IPS DF 6.9 (cell line): ENCODE measurements at regions not wholly inside any gene's neighbourhood (a gene's known extent, or its start where the extent isn't known, plus 50 kb on each side); places are given as distances from the start of the nearest gene placed in this dataset.

Experiments
- DNase-seq: peaks from one replicate; pipeline ENCODE4 v3.0.0-alpha.2; 2013; ENCODE audit warnings: low read depth, low spot score
- H3K27ac ChIP-seq: one replicate; pipeline ENCODE4 v1.5.1; 2013; ENCODE audit warnings: low read length, control low read depth
- H3K27me3 ChIP-seq: 2 replicates; pipeline ENCODE4 v1.6.1; 2013; ENCODE audit warnings: mild to moderate bottlenecking, low read length; ENCODE audit not compliant: control insufficient read depth, insufficient read depth
- H3K36me3 ChIP-seq: 2 replicates; pipeline ENCODE4 v1.6.1; 2013; ENCODE audit warnings: low read length; ENCODE audit not compliant: control insufficient read depth, insufficient read depth
- H3K4me1 ChIP-seq: 2 replicates; pipeline ENCODE4 v1.6.1; 2013; ENCODE audit warnings: low read length; ENCODE audit not compliant: control insufficient read depth, insufficient read depth
- H3K4me3 ChIP-seq: 2 replicates; pipeline ENCODE4 v1.5.1; 2013; ENCODE audit warnings: mild to moderate bottlenecking, low read length
- H3K9me3 ChIP-seq: 2 replicates; pipeline ENCODE4 v1.6.1; 2013; ENCODE audit warnings: low read length, inconsistent platforms; ENCODE audit not compliant: control insufficient read depth, insufficient read depth
- WGBS: extraction: QIAGEN DNeasy Blood & Tissue Kit; methylation state at CpG from one replicate; pipeline ENCODE4 v1.1.7; 2013; ENCODE audit warnings: mixed read lengths, missing lambda C conversion rate; ENCODE audit not compliant: insufficient read length, insufficient coverage; 5-methylcytosine and 5-hydroxymethylcytosine counted together

GRCh38 chr15:91624353-91624968 lies 229.0 kb upstream of the SLCO3A1 start:
- H3K27me3 ChIP-seq = no peaks in the 10 kb centered on the region
- DNase-seq = no peak
- WGBS = no CpG with 5 or more reads among the region's 3 CpGs
- H3K4me3 ChIP-seq = no peak overlapping the region
- no peaks in the 10 kb centered on the region for H3K36me3 ChIP-seq
- no peaks in the 10 kb centered on the region for H3K9me3 ChIP-seq
- H3K4me1 ChIP-seq = peaks cover 3% of the 10 kb centered on the region
- H3K27ac ChIP-seq = no peak overlapping the region

DNA sequence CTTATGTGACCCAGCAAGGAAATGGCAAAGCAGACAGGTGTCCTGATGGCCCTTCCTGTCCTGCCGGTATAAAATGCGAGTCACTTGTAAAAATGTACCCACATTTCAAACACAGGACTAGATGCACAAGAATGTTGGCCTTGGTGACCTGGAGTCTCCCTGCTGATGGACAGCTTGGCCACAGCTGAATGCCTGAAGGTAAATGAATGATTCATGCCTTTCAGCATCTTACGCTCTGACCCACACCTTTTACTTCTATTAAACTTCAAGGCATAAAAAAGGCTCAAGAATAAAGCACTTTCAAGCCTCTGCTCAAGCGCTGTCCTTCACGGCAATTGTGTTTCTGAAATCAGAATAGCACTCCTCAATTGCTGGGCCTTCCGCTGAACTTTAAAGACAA lies 228.0 kb upstream of the SLCO3A1 start:
- Histone ChIP-seq H3K27ac (no peak overlapping the region), H3K36me3 (no peaks in the 10 kb centered on the region), H3K4me1 (peaks cover 1% of the 10 kb centered on the region; the same call in 1 of the 2 replicates), H3K4me3 (no peak overlapping the region), H3K27me3 (no peaks in the 10 kb centered on the region), H3K9me3 (no peaks in the 10 kb centered on the region)
- DNase-seq = no peak
- no CpG with 5 or more reads among the region's 6 CpGs for WGBS

DNA sequence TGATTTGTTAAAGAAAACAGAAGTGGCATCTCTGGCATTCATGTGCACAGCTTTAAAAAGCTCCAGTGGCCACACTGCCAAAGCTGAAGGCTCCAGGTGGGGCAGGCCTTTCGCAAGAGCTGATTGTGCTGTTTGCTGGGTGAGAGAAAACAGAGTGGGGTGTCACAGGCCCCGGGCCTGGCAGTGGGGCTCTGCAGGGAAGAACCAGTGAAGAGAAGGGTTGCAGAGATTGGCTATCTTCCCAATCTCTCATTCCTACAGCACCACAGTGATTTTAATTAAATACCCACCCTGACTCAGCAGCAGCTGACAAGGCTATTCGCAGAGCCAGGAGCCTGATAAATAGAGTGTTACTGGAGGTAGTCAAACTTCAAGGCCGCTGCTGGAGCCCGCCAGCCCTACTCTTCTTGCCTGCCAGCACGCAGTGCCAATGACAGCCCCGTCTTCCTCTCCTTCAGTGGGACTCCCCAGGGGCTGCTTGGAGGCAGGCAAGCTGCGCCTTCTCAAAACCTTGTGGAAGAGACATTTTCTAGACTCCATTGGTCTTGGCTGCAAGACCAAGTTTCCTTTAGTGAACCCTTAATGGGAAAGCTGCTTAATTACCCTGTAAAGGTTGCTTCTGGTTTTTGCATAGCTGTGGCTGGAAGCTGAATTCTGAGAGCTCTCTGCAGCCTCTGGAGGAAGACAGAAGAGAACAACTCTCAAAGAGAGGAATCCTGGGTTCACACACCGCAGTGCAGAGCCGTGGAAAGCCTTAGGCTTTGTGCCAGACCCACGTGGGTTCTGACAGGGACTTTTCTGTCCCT lies 225.8 kb upstream of the SLCO3A1 start:
- Histone ChIP-seq H3K36me3 (no peaks in the 10 kb centered on the region), H3K4me1 (0 out of 2 replicates have a peak, but pooled peaks cover 1% of the 10 kb centered on the region), H3K4me3 (no peak overlapping the region), H3K9me3 (no peaks in the 10 kb centered on the region), H3K27me3 (no peaks in the 10 kb centered on the region), H3K27ac (no peak overlapping the region)
- no CpG with 5 or more reads among the region's 11 CpGs for WGBS
- DNase-seq = no peak

- WGBS = no CpG with 5 or more reads among the region's 6 CpGs
- no peaks in the 10 kb centered on the region for H3K27me3 ChIP-seq
- no peak overlapping the region for H3K27ac ChIP-seq
- DNase-seq = no peak
- H3K4me3 ChIP-seq = no peak overlapping the region
- no peaks in the 10 kb centered on the region for H3K4me1 ChIP-seq
- no peaks in the 10 kb centered on the region for H3K9me3 ChIP-seq
- H3K36me3 ChIP-seq = no peaks in the 10 kb centered on the region
Measured at GRCh38 chr15:91630090-91630489, 223.4 kb upstream of the SLCO3A1 start.

DNA sequence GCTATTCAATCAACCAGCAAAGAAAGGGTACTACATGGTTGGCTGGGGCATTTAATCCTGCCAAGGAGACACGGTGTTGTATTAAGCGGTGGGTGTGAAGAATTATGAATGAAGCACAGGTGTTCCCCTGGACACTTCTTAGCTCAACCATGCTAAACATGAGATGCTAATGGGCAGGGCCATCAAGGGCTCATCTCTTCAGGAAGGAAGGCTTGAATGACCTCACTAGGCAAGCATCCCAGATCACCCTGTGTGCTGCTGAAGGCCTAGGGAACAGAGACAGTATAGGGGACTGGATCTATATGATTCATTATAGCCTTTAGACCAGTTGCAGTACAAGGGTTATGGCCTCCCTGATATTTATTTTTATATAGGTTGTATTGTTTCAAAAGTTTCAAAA lies 221.3 kb upstream of the SLCO3A1 start:
- Histone ChIP-seq H3K36me3 (no peaks in the 10 kb centered on the region), H3K4me3 (no peak overlapping the region), H3K27me3 (no peaks in the 10 kb centered on the region), H3K27ac (no peak overlapping the region), H3K4me1 (no peaks in the 10 kb centered on the region), H3K9me3 (no peaks in the 10 kb centered on the region)
- no CpG with 5 or more reads among the region's 2 CpGs for WGBS
- DNase-seq = no peak

GRCh38 chr15:91632981-91633380 lies 220.5 kb upstream of the SLCO3A1 start:
- WGBS = no CpG with 5 or more reads among the region's 9 CpGs
- Histone ChIP-seq H3K9me3 (no peaks in the 10 kb centered on the region), H3K4me3 (no peak overlapping the region), H3K4me1 (no peaks in the 10 kb centered on the region), H3K36me3 (no peaks in the 10 kb centered on the region), H3K27me3 (no peaks in the 10 kb centered on the region), H3K27ac (no peak overlapping the region)
- DNase-seq = no peak

- WGBS = no CpG with 5 or more reads among the region's 3 CpGs
- H3K27me3 ChIP-seq = no peaks in the 10 kb centered on the region
- DNase-seq = no peak
- no peaks in the 10 kb centered on the region for H3K36me3 ChIP-seq
- no peak overlapping the region for H3K4me3 ChIP-seq
- H3K9me3 ChIP-seq = no peaks in the 10 kb centered on the region
- H3K4me1 ChIP-seq = no peaks in the 10 kb centered on the region
- no peak overlapping the region for H3K27ac ChIP-seq
Measured at GRCh38 chr15:91634179-91634578, 219.3 kb upstream of the SLCO3A1 start.

- Histone ChIP-seq H3K27me3 (no peaks in the 10 kb centered on the region), H3K4me1 (no peaks in the 10 kb centered on the region), H3K36me3 (no peaks in the 10 kb centered on the region), H3K9me3 (no peaks in the 10 kb centered on the region), H3K27ac (no peak overlapping the region), H3K4me3 (no peak overlapping the region)
- WGBS = no CpG with 5 or more reads among the region's 2 CpGs
- DNase-seq = no peak
Measured at GRCh38 chr15:91635080-91635479, 218.4 kb upstream of the SLCO3A1 start.

- no peak overlapping the region for H3K27ac ChIP-seq
- H3K9me3 ChIP-seq = no peaks in the 10 kb centered on the region
- H3K27me3 ChIP-seq = no peaks in the 10 kb centered on the region
- no peaks in the 10 kb centered on the region for H3K36me3 ChIP-seq
- H3K4me1 ChIP-seq = no peaks in the 10 kb centered on the region
- no peak overlapping the region for H3K4me3 ChIP-seq
- DNase-seq = no peak
- WGBS = no CpG with 5 or more reads among the region's 1 CpG
Measured at GRCh38 chr15:91635641-91636040, 217.9 kb upstream of the SLCO3A1 start.

GRCh38 chr15:91649016-91649415 lies 204.5 kb upstream of the SLCO3A1 start:
- DNase-seq = no peak
- WGBS = no CpG with 5 or more reads among the region's 2 CpGs

More at GRCh38 chr15:91649016-91649415, 204.5 kb upstream of the SLCO3A1 start:
- no peaks in the 10 kb centered on the region for H3K9me3 ChIP-seq
- H3K36me3 ChIP-seq = no peaks in the 10 kb centered on the region
- no peak overlapping the region for H3K27ac ChIP-seq
- H3K4me3 ChIP-seq = no peak overlapping the region
- no peaks in the 10 kb centered on the region for H3K4me1 ChIP-seq
- no peaks in the 10 kb centered on the region for H3K27me3 ChIP-seq
